IMR-90 (cell line): ENCODE measurements at regions not wholly inside any gene's neighbourhood (a gene's known extent, or its start where the extent isn't known, plus 50 kb on each side); places are given as distances from the start of the nearest gene placed in this dataset.

Experiments
- ATAC-seq: fragments of 200-7000 bp; cut with Tn5 transposase; 2 replicates; pipeline ENCODE4 v1.9.1; 2020; ENCODE audit warnings: low read depth, mild to moderate bottlenecking, moderate library complexity
- BruUV-seq: library from RNA; stranded (reverse); fragments of 400-500 nt; replicated peaks from 2 replicates; lab custom pipeline; 2021; lab: Mats Ljungman, UMichigan
- CTCF ChIA-PET: fragments of 300-600 bp; formaldehyde crosslinking; extraction: SDS; loops from one replicate; lab custom pipeline; 2021; ENCODE audit warnings: antibody characterized with exemption; lab: Yijun Ruan, JAX
- POLR2A ChIA-PET: fragments of 300-600 bp; sonication (Branson Sonifier 250); formaldehyde crosslinking; loops from one replicate; lab custom pipeline; 2022; ENCODE audit warnings: antibody characterized with exemption; ENCODE audit not compliant: unreplicated experiment; lab: Charles Lee
- DNase-seq: peaks from one replicate; pipeline ENCODE4 v3.0.0; 2013
- H2AFZ ChIP-seq: replicated peaks from 2 replicates; pipeline ENCODE3; 2013; ENCODE audit warnings: low read length, mild to moderate bottlenecking; ENCODE audit not compliant: poor library complexity
- H2AK5ac ChIP-seq: 2 replicates; pipeline ENCODE4 v1.6.1; 2013; ENCODE audit warnings: low read depth, low read length, inconsistent platforms
- H2AK9ac ChIP-seq: replicated peaks from 2 replicates; pipeline ENCODE3; 2013; ENCODE audit warnings: mild to moderate bottlenecking, low read depth, low read length, moderate library complexity; ENCODE audit not compliant: poor library complexity
- H2BK120ac ChIP-seq: 2 replicates; pipeline ENCODE4 v1.6.1; 2013; ENCODE audit warnings: low read depth, low read length, inconsistent platforms
- H2BK15ac ChIP-seq: 3 replicates; pipeline ENCODE4 v1.6.1; 2013; ENCODE audit warnings: low read depth, low read length, inconsistent platforms
- H2BK20ac ChIP-seq: 2 replicates; pipeline ENCODE4 v1.6.1; 2013; ENCODE audit warnings: low read depth, mild to moderate bottlenecking, inconsistent platforms, low read length, moderate library complexity
- H2BK5ac ChIP-seq: 2 replicates; pipeline ENCODE4 v1.6.1; 2013; ENCODE audit warnings: mild to moderate bottlenecking, low read depth, low read length, inconsistent platforms; ENCODE audit not compliant: poor library complexity, severe bottlenecking
- H3K14ac ChIP-seq: replicated peaks from 2 replicates; pipeline ENCODE4 v1.6.1; 2013; ENCODE audit warnings: low read depth, low read length, inconsistent platforms
- H3K18ac ChIP-seq: 2 replicates; pipeline ENCODE4 v1.6.1; 2013; ENCODE audit warnings: low read depth, low read length, control low read depth
- H3K23ac ChIP-seq: 2 replicates; pipeline ENCODE4 v1.6.1; 2013; ENCODE audit warnings: low read depth, low read length, inconsistent platforms
- H3K27ac ChIP-seq: 2 replicates; pipeline ENCODE4 v1.5.1; 2013; ENCODE audit warnings: mild to moderate bottlenecking, control low read depth, low read length; ENCODE audit not compliant: insufficient read depth
- H3K27me3 ChIP-seq: 2 replicates; pipeline ENCODE4 v1.6.1; 2013; ENCODE audit warnings: low read length; ENCODE audit not compliant: control insufficient read depth, insufficient read depth
- H3K36me3 ChIP-seq: 2 replicates; pipeline ENCODE4 v1.6.1; 2013; ENCODE audit warnings: low read length, mixed read lengths; ENCODE audit not compliant: control insufficient read depth, insufficient read depth
- H3K4ac ChIP-seq: 2 replicates; pipeline ENCODE4 v1.6.1; 2013; ENCODE audit warnings: low read depth, low read length, inconsistent platforms
- H3K4me1 ChIP-seq: 2 replicates; pipeline ENCODE4 v1.6.1; 2013; ENCODE audit warnings: low read length, mixed read lengths; ENCODE audit not compliant: control insufficient read depth, insufficient read depth
- H3K4me2 ChIP-seq: 2 replicates; pipeline ENCODE4 v1.6.1; 2013; ENCODE audit warnings: low read depth, mild to moderate bottlenecking, control low read depth, low read length, moderate library complexity
- H3K4me3 ChIP-seq: 2 replicates; pipeline ENCODE4 v1.5.1; 2013; ENCODE audit warnings: low read depth, mild to moderate bottlenecking, control low read depth, low read length, moderate library complexity; ENCODE audit not compliant: insufficient read depth
- H3K56ac ChIP-seq: 2 replicates; pipeline ENCODE4 v1.6.1; 2013; ENCODE audit warnings: low read length, inconsistent platforms; ENCODE audit not compliant: insufficient read depth; ENCODE audit errors: extremely low read depth
- H3K79me1 ChIP-seq, 2 experiments: 2 replicates each; pipeline ENCODE4 v1.6.1; 2013; ENCODE audit warnings: low read length in 2 of 2, inconsistent platforms in 1 of 2, low read depth in 1 of 2
- H3K9ac ChIP-seq: 2 replicates; pipeline ENCODE4 v1.6.1; 2013; ENCODE audit warnings: low read depth, low read length, control low read depth
- H3K9me1 ChIP-seq: 2 replicates; pipeline ENCODE4 v1.6.1; 2013; ENCODE audit warnings: low read length, inconsistent platforms; ENCODE audit not compliant: insufficient read depth
- H3K9me3 ChIP-seq: 2 replicates; pipeline ENCODE4 v1.6.1; 2013; ENCODE audit warnings: low read length; ENCODE audit not compliant: control insufficient read depth, insufficient read depth
- H4K20me1 ChIP-seq: 2 replicates; pipeline ENCODE4 v1.6.1; 2013; ENCODE audit warnings: low read length, inconsistent platforms; ENCODE audit not compliant: insufficient read depth
- H4K5ac ChIP-seq: 2 replicates; pipeline ENCODE4 v1.6.1; 2013; ENCODE audit warnings: mild to moderate bottlenecking, low read depth, low read length, control low read depth
- H4K8ac ChIP-seq, 2 experiments: 2 replicates each; pipeline ENCODE4 v1.6.1; 2013; ENCODE audit warnings: low read depth in 2 of 2, low read length in 2 of 2, control low read depth in 1 of 2, inconsistent platforms in 1 of 2
- H4K91ac ChIP-seq: 2 replicates; pipeline ENCODE4 v1.6.1; 2013; ENCODE audit warnings: low read depth, low read length, inconsistent platforms; ENCODE audit not compliant: insufficient read depth
- BHLHE40 ChIP-seq: fragments of 150-350 bp; IDR thresholded peaks from 2 replicates; pipeline ENCODE4 v1.6.1; 2016; ENCODE audit warnings: mild to moderate bottlenecking, low read depth, low read length
- CEBPB ChIP-seq: IDR thresholded peaks from 2 replicates; pipeline ENCODE4 v1.6.1; 2012; ENCODE audit warnings: low read depth, low read length, improper control_type of control experiment
- CHD1 ChIP-seq: IDR thresholded peaks from 2 replicates; pipeline ENCODE4 v1.6.1; 2012; ENCODE audit warnings: low read depth, low read length, improper control_type of control experiment
- MAFK ChIP-seq: IDR thresholded peaks from 2 replicates; pipeline ENCODE4 v1.6.1; 2012; ENCODE audit warnings: low read depth, low read length, improper control_type of control experiment
- MXI1 ChIP-seq: IDR thresholded peaks from 2 replicates; pipeline ENCODE4 v1.6.1; 2012; ENCODE audit warnings: low read depth, mild to moderate bottlenecking, low read length, moderate library complexity, borderline replicate concordance
- POLR2A ChIP-seq: IDR thresholded peaks from 2 replicates; pipeline ENCODE4 v1.6.1; 2012; ENCODE audit warnings: mild to moderate bottlenecking, low read depth, low read length
- RAD21 ChIP-seq: IDR thresholded peaks from 2 replicates; pipeline ENCODE4 v1.6.1; 2012; ENCODE audit warnings: low read length, improper control_type of control experiment
- RFX5 ChIP-seq: IDR thresholded peaks from 2 replicates; pipeline ENCODE4 v1.8.0; 2012; ENCODE audit warnings: low read depth, mild to moderate bottlenecking, low read length, moderate library complexity
- USF2 ChIP-seq: fragments of 150-350 bp; IDR thresholded peaks from 2 replicates; pipeline ENCODE4 v1.6.1; 2017; ENCODE audit warnings: mild to moderate bottlenecking, antibody characterized with exemption, low read length, low read depth
- WGBS, 2 experiments: methylation state at CpG; one replicate each; pipeline versions ENCODE4 v1.1.5 to v1.1.7; 2013; ENCODE audit warnings: missing lambda C conversion rate in 2 of 2; ENCODE audit not compliant: insufficient read length in 1 of 2; ENCODE audit errors: extremely low coverage in 2 of 2; 5-methylcytosine and 5-hydroxymethylcytosine counted together
- dilution Hi-C: fragments of 300-500 bp; cut with HindIII; formaldehyde crosslinking; loops from one replicate; pipeline ENCODE4 v1.14.3; 2018; ENCODE audit warnings: low sequenced_read_pairs; ENCODE audit not compliant: unreplicated experiment
- in situ Hi-C: fragments of 300-500 bp; cut with MboI; formaldehyde crosslinking; loops from 3 replicates; pipeline ENCODE4 v1.14.3; 2019; ENCODE audit warnings: low sequenced_read_pairs, inconsistent platforms, mixed read lengths
- intact Hi-C: fragments of 100-400 bp; cut with micrococcal nuclease; formaldehyde crosslinking; loops from 2 replicates; pipeline ENCODE4 v1.10.0; 2022
- TF ChIP-seq, protein P1 (sequence below): conservative IDR thresholded peaks from 2 replicates; pipeline ENCODE4 v1.5.1; 2012; ENCODE audit warnings: mild to moderate bottlenecking, low read depth, low read length, improper control_type of control experiment
- TF ChIP-seq, protein P2 (sequence below): fragments of 150-350 bp; IDR thresholded peaks from 2 replicates; pipeline ENCODE4 v1.6.1; 2016; ENCODE audit warnings: low read depth, mild to moderate bottlenecking, low read length, moderate library complexity, borderline replicate concordance

DNA sequence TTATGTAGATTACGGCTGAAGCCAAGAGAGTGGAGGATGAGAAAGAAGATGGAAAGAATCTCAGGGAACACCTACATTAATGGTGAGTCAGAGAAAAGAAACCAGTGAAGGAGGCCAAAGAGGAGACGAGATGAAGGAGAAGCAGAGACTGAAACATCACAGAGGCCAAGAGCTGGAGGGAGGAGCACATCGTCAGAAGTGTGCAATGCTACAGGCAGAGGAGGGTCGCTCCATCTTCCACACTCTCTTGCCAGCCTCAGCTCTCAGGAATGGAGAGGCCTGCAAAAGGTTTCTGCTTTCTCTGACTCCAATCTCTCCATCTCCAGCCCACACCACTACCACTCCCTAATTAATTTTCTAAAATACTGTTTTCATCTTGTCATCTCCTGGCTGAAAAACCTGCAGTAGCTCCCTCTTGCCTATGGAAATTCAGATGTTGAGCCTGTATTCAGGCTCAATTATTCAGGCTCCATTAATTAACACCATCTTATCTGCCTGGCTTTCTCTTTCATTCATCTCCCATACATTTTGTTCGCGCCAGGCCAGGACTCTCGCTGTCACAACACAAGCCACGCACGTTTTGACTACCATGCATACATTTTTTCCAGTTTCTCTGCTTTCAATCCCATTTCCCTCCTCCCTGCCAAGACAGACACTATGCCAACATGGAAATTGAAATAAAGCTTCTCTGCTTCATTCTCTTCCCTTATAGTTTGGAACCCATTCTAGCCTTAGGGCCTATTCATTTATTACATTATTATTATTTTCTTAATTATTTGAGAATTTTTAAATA lies 165.8 kb downstream of the INHBA start:
- H3K36me3 ChIP-seq = no peaks in the 10 kb centered on the region
- DNase-seq (peak; percentile 47), ATAC-seq (peak; percentile 42; the same call in 1 of the 2 replicates)
- ChIA-PET CTCF (no interaction called here), POLR2A (no interaction called here)
- H3K18ac ChIP-seq = no peak overlapping the region
- H4K91ac ChIP-seq = no peak overlapping the region
- TF ChIP-seq USF2 = no peak
- no peak for TF ChIP-seq BHLHE40
- TF ChIP-seq CEBPB = no peak
- no peak for TF ChIP-seq POLR2A
- no peak for TF ChIP-seq CHD1
- TF ChIP-seq RAD21 = no peak
- no peak for TF ChIP-seq MAFK
- TF ChIP-seq, protein P1, sequence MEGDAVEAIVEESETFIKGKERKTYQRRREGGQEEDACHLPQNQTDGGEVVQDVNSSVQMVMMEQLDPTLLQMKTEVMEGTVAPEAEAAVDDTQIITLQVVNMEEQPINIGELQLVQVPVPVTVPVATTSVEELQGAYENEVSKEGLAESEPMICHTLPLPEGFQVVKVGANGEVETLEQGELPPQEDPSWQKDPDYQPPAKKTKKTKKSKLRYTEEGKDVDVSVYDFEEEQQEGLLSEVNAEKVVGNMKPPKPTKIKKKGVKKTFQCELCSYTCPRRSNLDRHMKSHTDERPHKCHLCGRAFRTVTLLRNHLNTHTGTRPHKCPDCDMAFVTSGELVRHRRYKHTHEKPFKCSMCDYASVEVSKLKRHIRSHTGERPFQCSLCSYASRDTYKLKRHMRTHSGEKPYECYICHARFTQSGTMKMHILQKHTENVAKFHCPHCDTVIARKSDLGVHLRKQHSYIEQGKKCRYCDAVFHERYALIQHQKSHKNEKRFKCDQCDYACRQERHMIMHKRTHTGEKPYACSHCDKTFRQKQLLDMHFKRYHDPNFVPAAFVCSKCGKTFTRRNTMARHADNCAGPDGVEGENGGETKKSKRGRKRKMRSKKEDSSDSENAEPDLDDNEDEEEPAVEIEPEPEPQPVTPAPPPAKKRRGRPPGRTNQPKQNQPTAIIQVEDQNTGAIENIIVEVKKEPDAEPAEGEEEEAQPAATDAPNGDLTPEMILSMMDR = no peak
- no peak for TF ChIP-seq RFX5
- TF ChIP-seq MXI1 = no peak
- TF ChIP-seq, protein P2, sequence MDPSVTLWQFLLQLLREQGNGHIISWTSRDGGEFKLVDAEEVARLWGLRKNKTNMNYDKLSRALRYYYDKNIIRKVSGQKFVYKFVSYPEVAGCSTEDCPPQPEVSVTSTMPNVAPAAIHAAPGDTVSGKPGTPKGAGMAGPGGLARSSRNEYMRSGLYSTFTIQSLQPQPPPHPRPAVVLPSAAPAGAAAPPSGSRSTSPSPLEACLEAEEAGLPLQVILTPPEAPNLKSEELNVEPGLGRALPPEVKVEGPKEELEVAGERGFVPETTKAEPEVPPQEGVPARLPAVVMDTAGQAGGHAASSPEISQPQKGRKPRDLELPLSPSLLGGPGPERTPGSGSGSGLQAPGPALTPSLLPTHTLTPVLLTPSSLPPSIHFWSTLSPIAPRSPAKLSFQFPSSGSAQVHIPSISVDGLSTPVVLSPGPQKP = no peak
- no peak overlapping the region for H3K23ac ChIP-seq
- no peaks in the 10 kb centered on the region for H3K27me3 ChIP-seq
- H3K9me1 ChIP-seq = no peaks in the 10 kb centered on the region
- no peak overlapping the region for H3K27ac ChIP-seq
- H2BK15ac ChIP-seq = no peak overlapping the region
- H3K79me1 ChIP-seq = no peaks in the 10 kb centered on the region
- no peak overlapping the region for H2BK20ac ChIP-seq
- no peak overlapping the region for H4K5ac ChIP-seq
- dilution Hi-C loops = no loop called here
- H2BK5ac ChIP-seq = no peak overlapping the region
- H3K9ac ChIP-seq = no peak overlapping the region
- intact Hi-C loops = loop anchor here (5.0 kb wide), 1 partner anchor 65 kb away; no protein-coding TSS in a partner anchor
- no peak overlapping the region for H2AK9ac ChIP-seq
- H3K9me3 ChIP-seq = no peaks in the 10 kb centered on the region
- no peak overlapping the region for H4K8ac ChIP-seq
- H2AK5ac ChIP-seq = no peak overlapping the region
- in situ Hi-C loops = no loop called here
- H3K56ac ChIP-seq = no peak overlapping the region
- H3K14ac ChIP-seq = no peak overlapping the region
- no peak overlapping the region for H3K4me3 ChIP-seq
- 81% methylated on average over 6 of the region's 9 CpGs; no CpG with 5 or more reads in 1 of the 2 experiments for WGBS, 2 experiments
- peaks cover 5% of the 10 kb centered on the region for H3K4me1 ChIP-seq
- H2AFZ ChIP-seq = peak overlapping the region; percentile 58
- no peak overlapping the region for H3K4ac ChIP-seq
- BruUV-seq = no TSS peak
- no peak overlapping the region for H3K4me2 ChIP-seq
- H2BK120ac ChIP-seq = no peak overlapping the region
- H4K20me1 ChIP-seq = no peaks in the 10 kb centered on the region
